ENCODE measurements at regions not wholly inside any gene's neighbourhood (a gene's known extent, or its start where the extent isn't known, plus 50 kb on each side); places are given as distances from the start of the nearest gene placed in this dataset.

DNA sequence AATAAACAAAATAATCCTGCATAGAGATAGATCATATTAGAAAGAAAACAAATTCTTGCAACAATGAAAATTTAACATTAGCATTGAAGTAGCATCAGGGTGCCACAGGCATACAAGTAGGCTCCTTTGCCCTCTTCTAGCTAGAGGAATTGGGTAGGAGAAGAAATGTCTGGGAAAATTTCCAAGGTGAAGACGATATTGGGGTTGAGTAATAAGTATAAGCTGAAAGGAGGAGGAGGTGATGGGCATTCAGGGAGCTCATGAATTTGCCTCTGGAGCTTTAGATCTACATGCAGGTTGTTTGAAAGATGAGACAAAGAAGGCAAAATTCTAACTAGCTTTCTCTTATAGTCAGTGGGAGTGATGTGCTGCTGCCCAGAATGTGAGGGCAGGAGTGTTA lies 504.9 kb downstream of the CCDC85A start:
- H3K4me3 Mint-ChIP-seq, result no peak overlapping the region
- H3K36me3 Mint-ChIP-seq, result no peaks in the 10 kb centered on the region
- peaks cover 8% of the 10 kb centered on the region for H3K9me3 Mint-ChIP-seq
- no peaks in the 10 kb centered on the region for H3K27me3 Mint-ChIP-seq
- H3K27ac Mint-ChIP-seq, result no peak overlapping the region
- no peaks in the 10 kb centered on the region for H3K4me1 Mint-ChIP-seq

- H3K9me3 Mint-ChIP-seq, result peaks cover 11% of the 10 kb centered on the region
- H3K27me3 Mint-ChIP-seq, result no peaks in the 10 kb centered on the region
- H3K4me1 Mint-ChIP-seq, result no peaks in the 10 kb centered on the region
- no peaks in the 10 kb centered on the region for H3K36me3 Mint-ChIP-seq
- H3K4me3 Mint-ChIP-seq, result no peak overlapping the region
- H3K27ac Mint-ChIP-seq, result no peak overlapping the region
Measured at GRCh38 chr2:56693501-56693900, 509.7 kb downstream of the CCDC85A start.

DNA sequence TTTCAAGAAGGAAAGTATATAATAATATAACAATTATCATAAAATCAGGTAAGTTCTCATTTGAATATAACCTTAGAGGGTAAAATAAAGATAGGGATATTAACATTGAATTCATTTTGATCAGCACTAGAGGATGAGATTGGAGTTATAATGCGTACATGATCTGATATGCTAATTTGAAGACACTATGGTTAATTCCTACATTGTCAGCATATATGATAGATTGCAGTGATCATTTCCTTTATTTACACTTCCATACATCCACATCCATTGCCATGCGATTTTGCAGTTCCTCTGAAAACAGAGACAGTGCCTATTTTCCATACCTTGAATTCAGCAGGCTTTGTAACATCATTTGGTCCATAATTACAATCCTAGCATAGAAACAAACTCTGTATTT lies 519.2 kb downstream of the CCDC85A start:
- Mint-ChIP-seq H3K27me3 (no peaks in the 10 kb centered on the region), H3K4me3 (no peak overlapping the region), H3K4me1 (no peaks in the 10 kb centered on the region), H3K36me3 (peaks cover 3% of the 10 kb centered on the region), H3K27ac (no peak overlapping the region), H3K9me3 (peaks cover 7% of the 10 kb centered on the region)

GRCh38 chr2:56705713-56706112 lies 521.9 kb downstream of the CCDC85A start:
- Mint-ChIP-seq H3K27ac (no peak overlapping the region), H3K4me1 (no peaks in the 10 kb centered on the region), H3K9me3 (peaks cover 5% of the 10 kb centered on the region), H3K27me3 (no peaks in the 10 kb centered on the region), H3K4me3 (no peak overlapping the region), H3K36me3 (no peaks in the 10 kb centered on the region)

DNA sequence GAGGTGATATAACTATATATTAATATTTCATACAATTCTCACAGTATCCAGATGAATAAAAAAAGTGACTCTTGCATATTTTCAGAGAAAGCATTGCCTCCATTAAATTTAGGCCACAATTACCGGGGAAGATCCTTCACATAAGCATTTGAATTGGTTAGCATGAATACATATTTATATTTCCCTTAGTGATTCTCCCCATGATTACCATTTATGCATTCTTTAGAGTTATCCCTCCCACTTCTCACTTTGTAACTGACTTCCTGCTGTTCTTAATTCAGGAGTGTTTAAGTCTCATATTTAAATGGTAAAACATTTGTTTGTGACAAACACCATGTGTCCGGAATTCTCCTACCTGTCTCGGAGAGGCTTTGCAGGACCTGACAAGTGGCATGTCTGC lies 523.4 kb downstream of the CCDC85A start:
- H3K4me1 Mint-ChIP-seq, result no peaks in the 10 kb centered on the region
- peaks cover 10% of the 10 kb centered on the region for H3K9me3 Mint-ChIP-seq
- H3K27ac Mint-ChIP-seq, result no peak overlapping the region
- no peak overlapping the region for H3K4me3 Mint-ChIP-seq
- no peaks in the 10 kb centered on the region for H3K36me3 Mint-ChIP-seq
- no peaks in the 10 kb centered on the region for H3K27me3 Mint-ChIP-seq

GRCh38 chr2:56707650-56708049 lies 523.9 kb downstream of the CCDC85A start:
- Mint-ChIP-seq H3K27ac (no peak overlapping the region), H3K27me3 (no peaks in the 10 kb centered on the region), H3K4me1 (no peaks in the 10 kb centered on the region), H3K9me3 (peaks cover 12% of the 10 kb centered on the region), H3K4me3 (no peak overlapping the region), H3K36me3 (no peaks in the 10 kb centered on the region)

GRCh38 chr2:56709181-56709580 lies 525.4 kb downstream of the CCDC85A start:
- Mint-ChIP-seq H3K27me3 (no peaks in the 10 kb centered on the region), H3K9me3 (peaks cover 12% of the 10 kb centered on the region), H3K27ac (no peak overlapping the region), H3K36me3 (no peaks in the 10 kb centered on the region), H3K4me1 (no peaks in the 10 kb centered on the region), H3K4me3 (no peak overlapping the region)

DNA sequence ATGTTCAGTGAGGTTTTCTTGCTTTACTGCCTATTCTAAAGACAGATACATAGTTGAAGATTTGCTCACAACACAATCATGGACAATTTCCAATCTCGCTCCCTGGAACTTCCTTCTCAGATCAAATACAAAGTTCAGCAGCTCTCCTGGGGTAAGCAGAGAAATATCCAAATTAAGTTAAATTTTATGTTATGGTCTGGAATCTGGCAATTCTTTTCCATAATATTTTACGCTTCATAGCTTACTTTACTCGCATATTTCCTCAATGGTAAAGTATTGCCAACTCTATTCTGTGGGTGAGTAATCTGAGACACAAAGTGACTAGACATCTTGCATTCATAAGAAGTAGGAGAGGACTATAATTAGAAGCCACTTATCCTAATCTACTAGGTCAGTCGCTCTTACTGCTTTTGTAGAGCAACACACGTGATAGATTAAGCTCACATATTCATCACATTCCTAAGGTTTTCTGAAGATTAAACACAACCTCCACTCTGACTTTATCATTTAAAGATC lies 529.4 kb downstream of the CCDC85A start:
- no peak overlapping the region for H3K27ac Mint-ChIP-seq
- H3K9me3 Mint-ChIP-seq, result peaks cover 12% of the 10 kb centered on the region
- no peaks in the 10 kb centered on the region for H3K4me1 Mint-ChIP-seq
- no peak overlapping the region for H3K4me3 Mint-ChIP-seq
- no peaks in the 10 kb centered on the region for H3K27me3 Mint-ChIP-seq
- no peaks in the 10 kb centered on the region for H3K36me3 Mint-ChIP-seq

- no peak overlapping the region for H3K27ac Mint-ChIP-seq
- H3K4me1 Mint-ChIP-seq, result no peaks in the 10 kb centered on the region
- peaks cover 13% of the 10 kb centered on the region for H3K9me3 Mint-ChIP-seq
- no peaks in the 10 kb centered on the region for H3K36me3 Mint-ChIP-seq
- H3K27me3 Mint-ChIP-seq, result no peaks in the 10 kb centered on the region
- no peak overlapping the region for H3K4me3 Mint-ChIP-seq
Measured at GRCh38 chr2:56713978-56714377, 530.2 kb downstream of the CCDC85A start.

- no peaks in the 10 kb centered on the region for H3K4me1 Mint-ChIP-seq
- no peak overlapping the region for H3K4me3 Mint-ChIP-seq
- no peaks in the 10 kb centered on the region for H3K27me3 Mint-ChIP-seq
- no peak overlapping the region for H3K27ac Mint-ChIP-seq
- H3K9me3 Mint-ChIP-seq, result peaks cover 14% of the 10 kb centered on the region
- no peaks in the 10 kb centered on the region for H3K36me3 Mint-ChIP-seq
Measured at GRCh38 chr2:56714400-56714799, 530.6 kb downstream of the CCDC85A start.

DNA sequence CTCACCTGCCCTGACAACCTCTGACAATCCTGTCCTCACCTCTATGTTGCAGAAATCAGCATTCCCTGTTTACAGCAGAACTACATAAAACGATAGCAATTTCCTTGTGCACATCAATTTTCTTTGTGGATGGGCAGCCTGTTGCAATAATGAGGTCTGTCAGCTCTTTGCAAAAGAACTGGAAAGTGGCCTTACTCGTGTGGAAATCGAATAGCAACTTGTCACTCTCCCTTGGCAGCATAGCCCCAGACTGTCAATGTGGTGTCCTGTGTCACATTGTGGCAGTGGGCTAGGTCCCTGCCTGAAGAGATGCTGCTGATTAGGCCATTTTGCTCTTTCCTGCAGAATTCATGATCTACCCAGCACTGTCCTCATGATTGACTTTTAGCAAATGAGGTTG lies 531.9 kb downstream of the CCDC85A start:
- Mint-ChIP-seq H3K4me1 (no peaks in the 10 kb centered on the region), H3K27ac (no peak overlapping the region), H3K36me3 (no peaks in the 10 kb centered on the region), H3K27me3 (no peaks in the 10 kb centered on the region), H3K4me3 (no peak overlapping the region), H3K9me3 (peaks cover 16% of the 10 kb centered on the region)

GRCh38 chr2:56718413-56718812 lies 534.6 kb downstream of the CCDC85A start:
- H3K27ac Mint-ChIP-seq, result no peak overlapping the region
- H3K9me3 Mint-ChIP-seq, result peaks cover 10% of the 10 kb centered on the region
- no peaks in the 10 kb centered on the region for H3K36me3 Mint-ChIP-seq
- no peaks in the 10 kb centered on the region for H3K27me3 Mint-ChIP-seq
- H3K4me3 Mint-ChIP-seq, result no peak overlapping the region
- H3K4me1 Mint-ChIP-seq, result no peaks in the 10 kb centered on the region

DNA sequence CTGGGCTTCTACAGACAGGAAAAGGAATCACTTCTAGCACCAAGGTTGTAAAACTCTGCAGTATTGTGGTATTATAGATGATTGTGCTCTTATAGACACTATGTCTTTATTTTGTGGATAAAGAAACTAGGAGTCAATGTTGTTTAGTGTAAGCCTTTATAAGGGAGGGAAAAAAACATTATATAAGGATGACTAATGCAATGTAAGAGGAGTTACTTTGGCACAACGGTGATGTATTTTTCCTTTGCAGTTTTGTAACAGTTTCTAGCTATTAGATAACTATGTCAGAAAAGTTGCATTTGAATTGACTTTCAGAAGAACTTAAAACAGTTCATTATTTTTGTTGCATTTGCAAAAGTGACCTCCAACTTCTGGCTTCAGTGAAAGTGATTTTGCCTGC lies 545.4 kb downstream of the CCDC85A start:
- Mint-ChIP-seq H3K27ac (no peak overlapping the region), H3K9me3 (peaks cover 9% of the 10 kb centered on the region)

DNA sequence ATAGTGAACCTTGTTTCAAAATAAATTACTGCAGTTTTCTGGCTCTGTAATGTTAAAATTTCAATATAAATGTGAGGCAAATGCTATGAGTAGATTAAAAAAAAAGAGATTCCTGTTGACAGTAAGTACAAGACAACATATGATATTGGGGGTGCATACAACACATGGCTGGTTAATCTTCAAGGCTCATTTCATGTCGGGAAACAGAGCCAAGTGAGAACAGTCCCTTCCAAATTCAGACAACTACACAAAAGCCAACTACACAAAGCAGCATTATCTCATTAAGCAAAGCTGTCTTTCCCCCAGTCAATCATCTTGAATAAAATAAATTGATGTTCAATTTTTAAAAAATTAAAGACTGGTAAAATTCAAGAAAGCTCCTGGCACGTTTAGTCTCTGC lies 549.2 kb downstream of the CCDC85A start:
- H3K27ac Mint-ChIP-seq, result no peak overlapping the region
- H3K4me3 Mint-ChIP-seq, result no peak overlapping the region
- peaks cover 9% of the 10 kb centered on the region for H3K9me3 Mint-ChIP-seq
- H3K27me3 Mint-ChIP-seq, result no peaks in the 10 kb centered on the region
- no peaks in the 10 kb centered on the region for H3K4me1 Mint-ChIP-seq
- no peaks in the 10 kb centered on the region for H3K36me3 Mint-ChIP-seq

More for the DNA sequence above, 545.4 kb downstream of the CCDC85A start:
- H3K36me3 Mint-ChIP-seq, result no peaks in the 10 kb centered on the region
- H3K4me1 Mint-ChIP-seq, result no peaks in the 10 kb centered on the region
- no peak overlapping the region for H3K4me3 Mint-ChIP-seq
- H3K27me3 Mint-ChIP-seq, result no peaks in the 10 kb centered on the region

- Mint-ChIP-seq H3K36me3 (no peaks in the 10 kb centered on the region), H3K27me3 (no peaks in the 10 kb centered on the region), H3K27ac (no peak overlapping the region), H3K9me3 (no peaks in the 10 kb centered on the region), H3K4me1 (no peaks in the 10 kb centered on the region), H3K4me3 (no peak overlapping the region)
Measured at GRCh38 chr2:56739413-56739812, 555.6 kb downstream of the CCDC85A start.

GRCh38 chr2:56741601-56742102 lies 557.9 kb downstream of the CCDC85A start:
- Mint-ChIP-seq H3K27me3 (no peaks in the 10 kb centered on the region), H3K4me3 (no peak overlapping the region), H3K9me3 (no peaks in the 10 kb centered on the region), H3K27ac (no peak overlapping the region), H3K4me1 (no peaks in the 10 kb centered on the region), H3K36me3 (no peaks in the 10 kb centered on the region)

DNA sequence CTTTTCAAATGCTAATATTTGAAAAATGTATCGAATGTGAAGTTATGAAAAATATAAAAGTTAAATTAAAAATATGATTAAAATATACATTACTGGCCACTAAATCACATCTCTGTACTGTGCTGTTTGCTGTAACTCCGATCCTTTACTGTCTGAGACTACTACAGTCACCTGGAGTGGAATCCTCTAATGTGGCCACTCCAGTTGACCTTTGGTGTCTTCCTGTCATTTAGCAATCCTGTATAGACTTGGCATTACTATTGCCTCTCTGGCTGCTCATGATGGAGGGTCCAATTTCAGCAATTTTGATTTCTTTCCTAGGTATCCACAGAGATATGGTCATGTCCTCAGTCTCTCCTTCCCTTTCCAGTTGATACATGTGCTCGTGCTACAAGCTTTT lies 560.0 kb downstream of the CCDC85A start:
- Mint-ChIP-seq H3K36me3 (no peaks in the 10 kb centered on the region), H3K4me3 (no peak overlapping the region), H3K4me1 (no peaks in the 10 kb centered on the region), H3K9me3 (no peaks in the 10 kb centered on the region), H3K27ac (no peak overlapping the region), H3K27me3 (no peaks in the 10 kb centered on the region)

Data from activated naive CD4-positive, alpha-beta T cell treated with anti-CD3 and anti-CD28 coated beads, Interleukin-2, amount 50 U/mL, for 24 hours (primary cell).